ENCODE measurements at regions not wholly inside any gene's neighbourhood (a gene's known extent, or its start where the extent isn't known, plus 50 kb on each side); places are given as distances from the start of the nearest gene placed in this dataset.

GRCh38 chr4:52269761-52270160, 218.7 kb downstream of the SPATA18 start:
- H3K79me2 ChIP-seq (ENCODE audit: insufficient read depth, low read length) = no peaks in the 10 kb centered on the region
- no peak for DNase-seq (ENCODE audit: low read depth)
- H3K36me3 Mint-ChIP-seq (ENCODE audit: low read depth, unreplicated experiment) = no peaks in the 10 kb centered on the region
- H3K4me1 Mint-ChIP-seq (ENCODE audit: low read depth, unreplicated experiment) = no peaks in the 10 kb centered on the region
- no peak overlapping the region for H3K4me2 ChIP-seq (ENCODE audit: low read length)
- no peak for TF ChIP-seq EZH2 (IDR thresholded peaks at IDR 0.05; ENCODE audit: insufficient read depth, low read length)
- TF ChIP-seq CTCF (IDR thresholded peaks at IDR 0.05; ENCODE audit: insufficient read depth, low read depth, low read length) = no peak
- no peak overlapping the region for H3K4me3 ChIP-seq (ENCODE audit: insufficient read depth, low read depth, low read length)
- H3K4me1 ChIP-seq (ENCODE audit: insufficient read depth, low read length) = no peaks in the 10 kb centered on the region
- H3K4me3 Mint-ChIP-seq (ENCODE audit: unreplicated experiment) = no peak overlapping the region
- H3K36me3 ChIP-seq (ENCODE audit: insufficient read depth, low read length) = no peaks in the 10 kb centered on the region
- H3K27me3 Mint-ChIP-seq (ENCODE audit: low read depth, unreplicated experiment) = peaks cover 4% of the 10 kb centered on the region
- no peak overlapping the region for H2AFZ ChIP-seq (ENCODE audit: low read depth, low read length)
- H3K9me3 Mint-ChIP-seq (ENCODE audit: unreplicated experiment) = peaks cover 6% of the 10 kb centered on the region
- no peaks in the 10 kb centered on the region for H4K20me1 ChIP-seq (ENCODE audit: insufficient read depth, low read length)
- no peak overlapping the region for H3K27ac ChIP-seq (ENCODE audit: low read depth, low read length)
- no peak for FAIRE-seq
- no peaks in the 10 kb centered on the region for H3K9me3 ChIP-seq (ENCODE audit: insufficient read depth, low read depth, low read length)
- H3K9ac ChIP-seq (ENCODE audit: low read length) = no peak overlapping the region
- no peaks in the 10 kb centered on the region for H3K27me3 ChIP-seq (ENCODE audit: insufficient read depth, low read length)
- H3K27ac Mint-ChIP-seq (ENCODE audit: unreplicated experiment) = no peak overlapping the region

GRCh38 chr4:52273885-52274284, 222.8 kb downstream of the SPATA18 start:
- Mint-ChIP-seq H3K27ac (ENCODE audit: unreplicated experiment) (no peak overlapping the region), H3K4me1 (ENCODE audit: low read depth, unreplicated experiment) (no peaks in the 10 kb centered on the region), H3K36me3 (ENCODE audit: low read depth, unreplicated experiment) (no peaks in the 10 kb centered on the region), H3K4me3 (ENCODE audit: unreplicated experiment) (no peak overlapping the region), H3K9me3 (ENCODE audit: unreplicated experiment) (peaks cover 7% of the 10 kb centered on the region), H3K27me3 (ENCODE audit: low read depth, unreplicated experiment) (no peaks in the 10 kb centered on the region)
- H3K27ac ChIP-seq (ENCODE audit: low read depth, low read length) = no peak overlapping the region
- no peaks in the 10 kb centered on the region for H3K79me2 ChIP-seq (ENCODE audit: insufficient read depth, low read length)
- DNase-seq (ENCODE audit: low read depth) = no peak
- H3K9me3 ChIP-seq (ENCODE audit: insufficient read depth, low read depth, low read length) = no peaks in the 10 kb centered on the region
- H3K4me2 ChIP-seq (ENCODE audit: low read length) = no peak overlapping the region
- no peak overlapping the region for H2AFZ ChIP-seq (ENCODE audit: low read depth, low read length)
- H4K20me1 ChIP-seq (ENCODE audit: insufficient read depth, low read length) = no peaks in the 10 kb centered on the region
- FAIRE-seq = no peak
- H3K9ac ChIP-seq (ENCODE audit: low read length) = no peak overlapping the region
- TF ChIP-seq CTCF (IDR thresholded peaks at IDR 0.05; ENCODE audit: insufficient read depth, low read depth, low read length) (no peak), EZH2 (IDR thresholded peaks at IDR 0.05; ENCODE audit: insufficient read depth, low read length) (no peak)
- no peak overlapping the region for H3K4me3 ChIP-seq (ENCODE audit: insufficient read depth, low read depth, low read length)
- H3K36me3 ChIP-seq (ENCODE audit: insufficient read depth, low read length) = no peaks in the 10 kb centered on the region
- H3K4me1 ChIP-seq (ENCODE audit: insufficient read depth, low read length) = no peaks in the 10 kb centered on the region
- H3K27me3 ChIP-seq (ENCODE audit: insufficient read depth, low read length) = no peaks in the 10 kb centered on the region

GRCh38 chr4:52288212-52288855, 237.2 kb downstream of the SPATA18 start:
- FAIRE-seq (no peak), DNase-seq (ENCODE audit: low read depth) (no peak)
- Histone ChIP-seq H3K79me2 (ENCODE audit: insufficient read depth, low read length) (no peaks in the 10 kb centered on the region), H3K27me3 (ENCODE audit: insufficient read depth, low read length) (no peaks in the 10 kb centered on the region), H3K4me3 (ENCODE audit: insufficient read depth, low read depth, low read length) (no peak overlapping the region), H3K4me2 (ENCODE audit: low read length) (no peak overlapping the region), H2AFZ (ENCODE audit: low read depth, low read length) (no peak overlapping the region), H3K4me1 (ENCODE audit: insufficient read depth, low read length) (no peaks in the 10 kb centered on the region), H3K27ac (ENCODE audit: low read depth, low read length) (no peak overlapping the region), H3K9ac (ENCODE audit: low read length) (no peak overlapping the region), H4K20me1 (ENCODE audit: insufficient read depth, low read length) (no peaks in the 10 kb centered on the region), H3K9me3 (ENCODE audit: insufficient read depth, low read depth, low read length) (no peaks in the 10 kb centered on the region), H3K36me3 (ENCODE audit: insufficient read depth, low read length) (no peaks in the 10 kb centered on the region)
- H3K9me3 Mint-ChIP-seq (ENCODE audit: unreplicated experiment) = no peaks in the 10 kb centered on the region
- TF ChIP-seq CTCF (IDR thresholded peaks at IDR 0.05; ENCODE audit: insufficient read depth, low read depth, low read length) (no peak), EZH2 (IDR thresholded peaks at IDR 0.05; ENCODE audit: insufficient read depth, low read length) (no peak)
- H3K36me3 Mint-ChIP-seq (ENCODE audit: low read depth, unreplicated experiment) = no peaks in the 10 kb centered on the region
- H3K4me1 Mint-ChIP-seq (ENCODE audit: low read depth, unreplicated experiment) = no peaks in the 10 kb centered on the region
- H3K27me3 Mint-ChIP-seq (ENCODE audit: low read depth, unreplicated experiment) = peaks cover 4% of the 10 kb centered on the region
- H3K4me3 Mint-ChIP-seq (ENCODE audit: unreplicated experiment) = no peak overlapping the region
- H3K27ac Mint-ChIP-seq (ENCODE audit: unreplicated experiment) = no peak overlapping the region
